H1 (cell line): ENCODE measurements at regions not wholly inside any gene's neighbourhood (a gene's known extent, or its start where the extent isn't known, plus 50 kb on each side); places are given as distances from the start of the nearest gene placed in this dataset.

Experiments used
- CHD2 ChIP-seq: IDR thresholded peaks from 2 replicates; pipeline ENCODE4 v1.6.1; 2012; ENCODE audit warnings: low read length, improper control_type of control experiment
- JUND ChIP-seq: IDR thresholded peaks from 2 replicates; pipeline ENCODE4 v1.6.1; 2011; ENCODE audit warnings: mild to moderate bottlenecking, improper control_type of control experiment, low read length

DNA sequence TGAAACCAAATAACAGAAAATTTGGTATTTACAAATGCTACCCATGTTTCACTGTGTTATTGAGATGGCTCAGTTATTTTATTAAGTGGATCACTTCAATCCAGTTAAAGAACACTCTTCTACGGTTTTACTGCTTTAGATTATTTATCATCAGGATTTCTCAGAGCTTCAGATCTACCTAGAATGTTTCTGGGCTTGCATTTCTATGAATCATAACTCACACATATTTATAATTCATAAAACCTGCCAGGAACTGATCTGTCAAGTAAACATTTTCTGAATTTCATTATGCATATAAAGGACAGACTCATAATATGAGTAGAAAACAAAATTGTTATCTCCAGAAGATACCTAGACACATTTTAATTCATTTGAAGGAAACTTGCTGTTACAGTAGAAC lies 1172.3 kb upstream of the LRRTM3 start (continued):
- TF ChIP-seq CHD2, result no peak
- TF ChIP-seq JUND, result no peak
